ENCODE measurements at regions not wholly inside any gene's neighbourhood (a gene's known extent, or its start where the extent isn't known, plus 50 kb on each side); places are given as distances from the start of the nearest gene placed in this dataset.

DNA sequence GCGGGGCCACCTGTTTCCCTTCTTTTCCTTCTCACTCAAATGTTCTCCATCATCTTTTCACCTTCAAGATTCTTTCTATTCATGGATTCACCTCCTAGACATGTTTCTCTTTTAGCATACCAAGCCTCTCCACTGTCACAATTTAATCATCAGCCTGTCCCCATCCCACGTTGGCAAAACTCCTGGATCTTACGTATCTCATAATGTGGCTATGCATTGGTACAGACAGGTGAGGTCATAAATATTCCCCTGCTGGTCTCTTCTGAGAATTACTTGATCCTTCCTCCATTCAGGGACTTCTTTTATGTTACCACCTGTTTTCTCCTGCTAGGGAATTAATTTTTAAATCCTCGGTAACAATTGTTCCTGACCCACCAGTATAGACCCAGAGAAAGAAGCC lies 262.6 kb upstream of the NEBL start (continued):
- TF ChIP-seq USF2 (IDR thresholded peaks at IDR 0.05; ENCODE audit: low read length) (no peak), JUN (IDR thresholded peaks at IDR 0.05; ENCODE audit: low read depth, low read length) (no peak)
